ENCODE measurements at regions not wholly inside any gene's neighbourhood (a gene's known extent, or its start where the extent isn't known, plus 50 kb on each side); places are given as distances from the start of the nearest gene placed in this dataset.

- TF ChIP-seq, protein P1, sequence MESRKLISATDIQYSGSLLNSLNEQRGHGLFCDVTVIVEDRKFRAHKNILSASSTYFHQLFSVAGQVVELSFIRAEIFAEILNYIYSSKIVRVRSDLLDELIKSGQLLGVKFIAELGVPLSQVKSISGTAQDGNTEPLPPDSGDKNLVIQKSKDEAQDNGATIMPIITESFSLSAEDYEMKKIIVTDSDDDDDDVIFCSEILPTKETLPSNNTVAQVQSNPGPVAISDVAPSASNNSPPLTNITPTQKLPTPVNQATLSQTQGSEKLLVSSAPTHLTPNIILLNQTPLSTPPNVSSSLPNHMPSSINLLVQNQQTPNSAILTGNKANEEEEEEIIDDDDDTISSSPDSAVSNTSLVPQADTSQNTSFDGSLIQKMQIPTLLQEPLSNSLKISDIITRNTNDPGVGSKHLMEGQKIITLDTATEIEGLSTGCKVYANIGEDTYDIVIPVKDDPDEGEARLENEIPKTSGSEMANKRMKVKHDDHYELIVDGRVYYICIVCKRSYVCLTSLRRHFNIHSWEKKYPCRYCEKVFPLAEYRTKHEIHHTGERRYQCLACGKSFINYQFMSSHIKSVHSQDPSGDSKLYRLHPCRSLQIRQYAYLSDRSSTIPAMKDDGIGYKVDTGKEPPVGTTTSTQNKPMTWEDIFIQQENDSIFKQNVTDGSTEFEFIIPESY (IDR thresholded peaks at IDR 0.05; ENCODE audit: extremely low read depth, insufficient replicate concordance, low read length) = no peak
- no peak for TF ChIP-seq YY1 (IDR thresholded peaks at IDR 0.05; ENCODE audit: extremely low read depth, insufficient replicate concordance, low read depth, low read length)
- no peak for TF ChIP-seq EZH2phosphoT487 (IDR thresholded peaks at IDR 0.05; ENCODE audit: borderline replicate concordance)
- TF ChIP-seq FOSL1 (IDR thresholded peaks at IDR 0.05; ENCODE audit: low read depth) = no peak
- no peak for TF ChIP-seq TCF7L2 (IDR thresholded peaks at IDR 0.05; ENCODE audit: borderline replicate concordance, extremely low read depth, insufficient read depth, insufficient read length)
These were observed 56.6 kb upstream of the POU3F2 start (continued) for GRCh38 chr6:98777762-98778161.

DNA sequence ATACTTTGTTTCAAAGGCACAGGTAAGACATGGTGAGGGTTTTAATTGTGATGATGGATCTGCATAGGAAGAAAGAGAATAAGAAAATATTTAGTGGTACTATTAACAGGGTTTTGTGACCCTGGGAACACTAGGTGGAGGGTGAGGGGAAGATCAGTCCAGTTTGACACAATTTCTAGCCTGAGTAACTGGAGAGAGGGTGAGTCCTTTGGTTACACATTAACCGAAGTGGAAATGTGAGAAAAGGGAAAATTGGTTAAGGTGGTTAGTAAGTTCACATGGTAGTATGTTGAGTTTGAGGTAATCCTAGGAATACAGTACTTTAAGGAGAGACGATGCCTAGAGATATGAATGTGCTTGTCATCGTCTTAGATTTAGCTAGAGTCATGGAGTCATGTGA, 54.8 kb upstream of the POU3F2 start:
- H3K4me2 ChIP-seq (ENCODE audit: low read length) = no peak overlapping the region
- no peaks in the 10 kb centered on the region for H3K9me2 ChIP-seq (ENCODE audit: insufficient read depth)
- ChIA-PET RAD21 (ENCODE audit: low non-redundant PET in 1 of 2, low total read pairs in 2 of 2, uncharacterized antibody in 2 of 2, unreplicated experiment in 2 of 2) (no interaction called here), CTCF (no interaction called here), POLR2A (no interaction called here)
- ATAC-seq (no peak), DNase-seq (ENCODE audit: low read depth, low spot score) (no peak)
- H3K4me3 ChIP-seq (replicated peaks in 1 of 2; ENCODE audit: low read depth in 1 of 2, low read length in 2 of 2) = no peak overlapping the region
- H3K9ac ChIP-seq (ENCODE audit: low read length) = no peak overlapping the region
- peaks cover 76% of the 10 kb centered on the region for H3K27me3 ChIP-seq (ENCODE audit: insufficient read depth, low read length)
- no peak for TF ChIP-seq YY1 (IDR thresholded peaks at IDR 0.05; ENCODE audit: extremely low read depth, insufficient replicate concordance, low read depth, low read length)
- no peak for TF ChIP-seq FOSL1 (IDR thresholded peaks at IDR 0.05; ENCODE audit: low read depth)
- TF ChIP-seq, protein P2, sequence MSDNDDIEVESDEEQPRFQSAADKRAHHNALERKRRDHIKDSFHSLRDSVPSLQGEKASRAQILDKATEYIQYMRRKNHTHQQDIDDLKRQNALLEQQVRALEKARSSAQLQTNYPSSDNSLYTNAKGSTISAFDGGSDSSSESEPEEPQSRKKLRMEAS (IDR thresholded peaks at IDR 0.05) = no peak
- TF ChIP-seq, protein P3, sequence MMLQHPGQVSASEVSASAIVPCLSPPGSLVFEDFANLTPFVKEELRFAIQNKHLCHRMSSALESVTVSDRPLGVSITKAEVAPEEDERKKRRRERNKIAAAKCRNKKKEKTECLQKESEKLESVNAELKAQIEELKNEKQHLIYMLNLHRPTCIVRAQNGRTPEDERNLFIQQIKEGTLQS (IDR thresholded peaks at IDR 0.05) = no peak
- no peak for TF ChIP-seq ZNF274 (IDR thresholded peaks at IDR 0.05; ENCODE audit: low read depth, low read length)
- no peak for TF ChIP-seq JUND (IDR thresholded peaks at IDR 0.05)
- TF ChIP-seq POLR2AphosphoS5 (IDR thresholded peaks at IDR 0.05; ENCODE audit: low read depth, low read length) = no peak
- no peak for TF ChIP-seq ZFX (IDR thresholded peaks at IDR 0.05)
- no peak for TF ChIP-seq RAD21 (IDR thresholded peaks at IDR 0.05; ENCODE audit: low read depth)
- TF ChIP-seq, protein P1 (IDR thresholded peaks at IDR 0.05; ENCODE audit: extremely low read depth, insufficient replicate concordance, low read length) = no peak
- TF ChIP-seq SIN3A (IDR thresholded peaks at IDR 0.05; ENCODE audit: low read depth) = no peak
- TF ChIP-seq ELF1 (IDR thresholded peaks at IDR 0.05; ENCODE audit: borderline replicate concordance, low read depth) = no peak
- no peaks in the 10 kb centered on the region for H3K36me3 ChIP-seq (ENCODE audit: control insufficient read depth in 1 of 2, insufficient read depth in 2 of 2, low read length in 2 of 2)
- H3K27ac ChIP-seq (ENCODE audit: low read depth, low read length) = no peak overlapping the region
- H4K20me1 ChIP-seq (ENCODE audit: insufficient read depth) = no peaks in the 10 kb centered on the region
- intact Hi-C loops (cut with micrococcal nuclease) = no loop called here
- no peaks in the 10 kb centered on the region for H3K9me3 ChIP-seq (ENCODE audit: control insufficient read depth in 1 of 2, insufficient read depth in 1 of 2, low read depth in 1 of 2, low read length in 2 of 2)
- BruUV-seq (replicated peaks) = no TSS peak
- no peaks in the 10 kb centered on the region for H3K79me2 ChIP-seq (ENCODE audit: insufficient read depth, low read length)
- H3K4me1 ChIP-seq (ENCODE audit: control insufficient read depth in 1 of 2, insufficient read depth in 2 of 2, low read length in 2 of 2) = no peaks in the 10 kb centered on the region
- no peak overlapping the region for H2AFZ ChIP-seq (ENCODE audit: low read depth, low read length, poor library complexity, severe bottlenecking)

Data from HCT116 (cell line).